Liver (tissue), 3 donors: ENCODE measurements at regions not wholly inside any gene's neighbourhood (a gene's known extent, or its start where the extent isn't known, plus 50 kb on each side); places are given as distances from the start of the nearest gene placed in this dataset.

Experiments used
- CTCF ChIP-seq: fragments of 150-350 bp; IDR thresholded peaks from 2 replicates; pipeline ENCODE4 v1.5.1; 2017; ENCODE audit warnings: improper control_type of control experiment, low read depth, low read length; ENCODE audit not compliant: missing input control
- EGR1 ChIP-seq, 2 donors: IDR thresholded peaks; 2 replicates each; pipeline ENCODE4 v1.6.1; 2016 to 2018; ENCODE audit warnings: antibody characterized with exemption in 2 of 2, low read depth in 2 of 2
- RAD21 ChIP-seq, 2 donors: IDR thresholded peaks; 2 replicates each; pipeline ENCODE4 v1.6.1; 2016; ENCODE audit warnings: antibody characterized with exemption in 2 of 2, mild to moderate bottlenecking in 2 of 2
- REST ChIP-seq: IDR thresholded peaks from 2 replicates; pipeline ENCODE4 v1.6.1; 2016; ENCODE audit warnings: antibody characterized with exemption, mild to moderate bottlenecking
- TF ChIP-seq, protein P1 (sequence below): IDR thresholded peaks from 2 replicates; pipeline ENCODE4 v1.6.1; 2016; ENCODE audit warnings: antibody characterized with exemption
- donor health status: healthy.
- donor health status: healthy.

- TF ChIP-seq EGR1 (IDR thresholded peaks at IDR 0.05; ENCODE audit: low read depth in 2 of 2) (no peak), CTCF (no peak), REST (no peak), RAD21 (IDR thresholded peaks at IDR 0.05) (no peak)
- TF ChIP-seq, protein P1, sequence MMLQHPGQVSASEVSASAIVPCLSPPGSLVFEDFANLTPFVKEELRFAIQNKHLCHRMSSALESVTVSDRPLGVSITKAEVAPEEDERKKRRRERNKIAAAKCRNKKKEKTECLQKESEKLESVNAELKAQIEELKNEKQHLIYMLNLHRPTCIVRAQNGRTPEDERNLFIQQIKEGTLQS: no peak
Measured at GRCh38 chr16:76204249-76204648, 73.0 kb upstream of the CNTNAP4 start.
